Neuron (in vitro differentiated cells): ENCODE measurements at regions not wholly inside any gene's neighbourhood (a gene's known extent, or its start where the extent isn't known, plus 50 kb on each side); places are given as distances from the start of the nearest gene placed in this dataset.

Source experiments
- H2AFZ ChIP-seq: one replicate; pipeline ENCODE4 v1.6.1; 2013; ENCODE audit warnings: low read depth, mild to moderate bottlenecking, inconsistent platforms, low read length, moderate library complexity
- H3K27me3 ChIP-seq: one replicate; pipeline ENCODE4 v1.6.1; 2013; ENCODE audit warnings: low read length; ENCODE audit not compliant: insufficient read depth
- H3K36me3 ChIP-seq: one replicate; pipeline ENCODE4 v1.6.1; 2013; ENCODE audit warnings: low read length; ENCODE audit not compliant: insufficient read depth
- H3K4me1 ChIP-seq: one replicate; pipeline ENCODE4 v1.6.1; 2013; ENCODE audit warnings: low read length; ENCODE audit not compliant: insufficient read depth
- H3K4me3 ChIP-seq: 2 replicates; pipeline ENCODE4 v1.5.1; 2013; ENCODE audit warnings: mild to moderate bottlenecking, low read length, moderate library complexity
- H3K9me3 ChIP-seq: one replicate; pipeline ENCODE4 v1.6.1; 2013; ENCODE audit warnings: low read length

GRCh38 chr11:122033631-122034030 lies 82.4 kb downstream of the BLID start:
- Histone ChIP-seq H3K4me3 (no peak overlapping the region), H3K4me1 (peaks cover 2% of the 10 kb centered on the region), H3K27me3 (no peaks in the 10 kb centered on the region), H2AFZ (no peak overlapping the region), H3K9me3 (no peaks in the 10 kb centered on the region), H3K36me3 (no peaks in the 10 kb centered on the region)

DNA sequence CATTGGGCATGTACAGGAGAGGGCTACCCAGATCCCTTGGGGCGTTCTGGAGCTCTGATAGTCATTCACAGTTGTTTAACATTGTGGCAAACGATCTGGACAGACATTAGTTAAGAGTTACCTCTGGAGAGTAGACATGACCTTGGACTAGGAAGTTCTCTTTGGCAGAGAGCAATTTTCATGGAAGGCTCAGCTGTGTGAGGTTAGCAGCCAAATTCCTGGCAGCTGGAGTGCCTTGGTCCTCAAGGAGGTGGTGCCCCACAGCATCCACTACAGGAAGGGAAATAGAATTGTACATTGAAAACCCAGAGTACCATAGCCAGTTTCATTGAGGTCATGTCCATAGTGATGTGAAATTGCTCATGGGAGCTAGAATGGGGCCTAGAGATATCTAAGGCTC lies 82.8 kb downstream of the BLID start:
- Histone ChIP-seq H3K36me3 (no peaks in the 10 kb centered on the region), H3K4me3 (no peak overlapping the region), H3K27me3 (no peaks in the 10 kb centered on the region), H2AFZ (no peak overlapping the region), H3K9me3 (no peaks in the 10 kb centered on the region), H3K4me1 (peaks cover 2% of the 10 kb centered on the region)

DNA sequence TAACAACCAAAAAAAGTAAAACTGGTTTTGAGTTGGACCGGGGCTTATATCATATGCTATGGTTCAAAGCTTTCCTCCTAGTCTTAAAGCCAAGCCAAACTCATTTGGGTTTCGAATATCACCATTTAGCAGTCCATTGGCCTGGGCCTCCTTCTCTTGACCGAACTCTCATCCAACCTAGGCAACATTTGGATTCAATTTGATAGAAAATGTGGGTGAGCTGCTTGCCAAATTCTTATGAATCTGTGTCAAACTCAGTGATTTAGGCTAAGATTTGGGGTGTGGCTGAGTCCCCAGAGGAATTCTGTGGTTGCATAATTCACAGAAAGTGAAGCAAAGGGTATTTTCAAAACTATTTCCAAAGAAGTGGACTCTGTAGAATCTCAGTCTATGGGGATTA lies 83.7 kb downstream of the BLID start:
- Histone ChIP-seq H3K4me1 (no peaks in the 10 kb centered on the region), H3K27me3 (no peaks in the 10 kb centered on the region), H3K4me3 (no peak overlapping the region), H3K9me3 (no peaks in the 10 kb centered on the region), H2AFZ (no peak overlapping the region), H3K36me3 (no peaks in the 10 kb centered on the region)

- Histone ChIP-seq H3K4me1 (no peaks in the 10 kb centered on the region), H3K27me3 (no peaks in the 10 kb centered on the region), H3K9me3 (no peaks in the 10 kb centered on the region), H3K36me3 (no peaks in the 10 kb centered on the region), H2AFZ (no peak overlapping the region), H3K4me3 (no peak overlapping the region)
Observed at GRCh38 chr11:122031813-122032212, 84.2 kb downstream of the BLID start.

DNA sequence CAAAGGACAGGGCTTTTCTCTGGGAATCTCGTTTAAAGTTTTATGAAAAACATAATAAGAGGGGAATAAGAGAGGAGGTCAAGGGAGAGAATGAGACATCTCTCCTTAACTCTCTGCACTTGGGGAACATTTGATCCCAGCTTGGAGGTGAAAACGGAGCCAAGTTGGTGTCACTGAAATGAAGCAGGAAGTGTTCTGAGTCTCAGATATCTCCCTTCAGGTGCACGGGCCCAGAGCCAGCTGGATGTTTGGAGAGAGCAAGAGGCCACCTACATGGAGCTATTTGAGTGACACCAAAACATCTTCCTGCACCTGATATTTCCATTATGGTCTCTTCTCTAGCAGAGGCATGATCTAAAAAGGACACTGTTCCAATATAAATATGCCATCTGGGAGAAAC lies 85.7 kb downstream of the BLID start:
- no peaks in the 10 kb centered on the region for H3K4me1 ChIP-seq
- H2AFZ ChIP-seq: no peak overlapping the region
- no peak overlapping the region for H3K4me3 ChIP-seq
- no peaks in the 10 kb centered on the region for H3K36me3 ChIP-seq
- H3K9me3 ChIP-seq: no peaks in the 10 kb centered on the region
- H3K27me3 ChIP-seq: no peaks in the 10 kb centered on the region

- Histone ChIP-seq H3K27me3 (no peaks in the 10 kb centered on the region), H3K9me3 (no peaks in the 10 kb centered on the region), H3K36me3 (no peaks in the 10 kb centered on the region), H2AFZ (no peak overlapping the region), H3K4me1 (no peaks in the 10 kb centered on the region), H3K4me3 (no peak overlapping the region)
Observed at GRCh38 chr11:122028545-122028944, 87.5 kb downstream of the BLID start.

- no peak overlapping the region for H3K4me3 ChIP-seq
- H2AFZ ChIP-seq: no peak overlapping the region
- no peaks in the 10 kb centered on the region for H3K27me3 ChIP-seq
- no peaks in the 10 kb centered on the region for H3K36me3 ChIP-seq
- H3K4me1 ChIP-seq: no peaks in the 10 kb centered on the region
- H3K9me3 ChIP-seq: no peaks in the 10 kb centered on the region
Observed at GRCh38 chr11:122028036-122028435, 88.0 kb downstream of the BLID start.

GRCh38 chr11:122025757-122026156 lies 90.3 kb downstream of the BLID start:
- no peaks in the 10 kb centered on the region for H3K27me3 ChIP-seq
- H3K9me3 ChIP-seq: no peaks in the 10 kb centered on the region
- H3K4me3 ChIP-seq: no peak overlapping the region
- no peaks in the 10 kb centered on the region for H3K36me3 ChIP-seq
- no peak overlapping the region for H2AFZ ChIP-seq
- H3K4me1 ChIP-seq: no peaks in the 10 kb centered on the region

GRCh38 chr11:122024278-122024677 lies 91.7 kb downstream of the BLID start:
- H3K9me3 ChIP-seq: no peaks in the 10 kb centered on the region
- H2AFZ ChIP-seq: no peak overlapping the region
- H3K27me3 ChIP-seq: no peaks in the 10 kb centered on the region
- H3K36me3 ChIP-seq: no peaks in the 10 kb centered on the region
- no peak overlapping the region for H3K4me3 ChIP-seq
- no peaks in the 10 kb centered on the region for H3K4me1 ChIP-seq

DNA sequence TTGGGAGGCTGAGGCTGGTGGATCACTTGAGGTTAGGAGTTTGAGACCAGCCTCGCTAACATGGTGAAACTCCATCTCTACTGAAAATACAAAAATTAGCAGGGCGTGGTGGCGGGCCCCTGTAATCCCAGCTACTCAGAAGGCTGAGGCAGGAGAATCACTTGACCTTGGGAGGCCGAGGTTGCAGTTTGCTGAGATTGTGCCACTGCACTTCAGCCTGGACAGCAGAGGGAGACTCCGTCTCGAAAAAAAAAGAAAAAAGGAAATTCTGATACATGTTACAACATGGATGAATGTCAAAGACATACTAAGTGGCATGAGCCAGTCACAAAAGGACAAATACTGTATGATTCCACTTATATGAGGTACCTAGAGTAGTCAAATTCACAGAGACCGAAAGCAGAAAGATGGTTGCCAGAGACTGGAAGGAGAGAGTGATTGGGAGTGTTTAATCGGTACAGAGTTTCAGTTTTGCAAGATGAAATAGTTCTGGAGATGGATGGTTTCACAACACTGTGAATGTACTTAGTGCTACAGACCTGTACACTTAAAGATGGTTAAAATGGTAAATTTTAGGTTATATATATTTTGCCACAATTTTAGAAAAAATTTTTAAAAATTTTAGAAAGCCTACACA lies 92.3 kb downstream of the BLID start:
- no peaks in the 10 kb centered on the region for H3K4me1 ChIP-seq
- no peaks in the 10 kb centered on the region for H3K9me3 ChIP-seq
- H3K27me3 ChIP-seq: no peaks in the 10 kb centered on the region
- H2AFZ ChIP-seq: no peak overlapping the region
- no peak overlapping the region for H3K4me3 ChIP-seq
- no peaks in the 10 kb centered on the region for H3K36me3 ChIP-seq

DNA sequence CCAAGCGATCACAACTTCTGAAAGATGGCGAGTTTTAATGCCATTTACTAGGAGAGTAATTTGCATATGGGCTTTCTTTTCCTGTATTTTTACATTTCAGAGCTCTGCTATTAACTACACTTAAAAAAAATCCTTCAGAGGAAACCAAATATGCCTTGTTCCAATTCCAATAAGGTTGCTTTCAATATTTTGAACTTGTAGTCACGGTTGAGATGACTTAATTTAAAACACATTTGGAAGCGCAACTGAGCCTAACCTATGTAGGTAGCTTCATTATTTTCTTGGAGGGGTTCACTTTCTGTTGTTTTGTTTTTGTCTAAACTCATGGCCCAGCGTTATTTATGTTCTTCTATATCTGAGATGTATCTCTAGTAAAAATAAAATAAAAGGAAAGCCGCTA lies 93.4 kb downstream of the BLID start:
- Histone ChIP-seq H3K4me1 (no peaks in the 10 kb centered on the region), H3K4me3 (no peak overlapping the region), H3K27me3 (no peaks in the 10 kb centered on the region), H2AFZ (no peak overlapping the region), H3K9me3 (no peaks in the 10 kb centered on the region), H3K36me3 (no peaks in the 10 kb centered on the region)

GRCh38 chr11:122020902-122021301 lies 95.1 kb downstream of the BLID start:
- Histone ChIP-seq H2AFZ (no peak overlapping the region), H3K4me1 (no peaks in the 10 kb centered on the region), H3K27me3 (no peaks in the 10 kb centered on the region), H3K9me3 (no peaks in the 10 kb centered on the region), H3K36me3 (no peaks in the 10 kb centered on the region), H3K4me3 (no peak overlapping the region)

- no peaks in the 10 kb centered on the region for H3K36me3 ChIP-seq
- no peaks in the 10 kb centered on the region for H3K27me3 ChIP-seq
- H3K4me3 ChIP-seq: no peak overlapping the region
- H2AFZ ChIP-seq: no peak overlapping the region
- H3K4me1 ChIP-seq: no peaks in the 10 kb centered on the region
- H3K9me3 ChIP-seq: no peaks in the 10 kb centered on the region
Observed at GRCh38 chr11:122019908-122020694, 95.9 kb downstream of the BLID start.
